ENCODE measurements at regions not wholly inside any gene's neighbourhood (a gene's known extent, or its start where the extent isn't known, plus 50 kb on each side); places are given as distances from the start of the nearest gene placed in this dataset.

DNA sequence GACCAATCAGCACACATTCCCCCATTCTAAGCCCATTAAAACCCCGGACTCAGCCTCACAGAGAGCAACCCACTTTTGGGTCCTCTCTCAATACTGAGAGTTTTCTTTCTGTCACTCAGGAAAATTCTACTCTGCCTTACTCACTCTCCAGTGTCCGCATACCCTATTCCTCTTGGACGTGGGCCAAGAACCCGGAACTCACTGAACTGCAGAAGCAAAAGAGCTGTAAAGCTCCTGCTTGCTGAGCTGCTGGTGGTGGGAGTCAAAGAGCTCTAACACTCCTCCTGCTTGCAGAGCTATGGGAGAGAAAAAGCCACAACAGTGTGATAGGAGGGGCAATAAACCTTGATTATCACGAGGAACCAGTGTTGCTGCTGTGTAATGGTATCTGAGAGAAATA is 386.9 kb downstream of the POM121L12 start:
- intact Hi-C loops (cut with micrococcal nuclease; ENCODE audit: unreplicated experiment): no loop called here
- Mint-ChIP-seq H3K9me3 (ENCODE audit: unreplicated experiment) (no peaks in the 10 kb centered on the region), H3K27me3 (ENCODE audit: insufficient read depth, unreplicated experiment) (no peaks in the 10 kb centered on the region), H3K4me1 (ENCODE audit: low read depth, unreplicated experiment) (no peaks in the 10 kb centered on the region), H3K36me3 (ENCODE audit: insufficient read depth, unreplicated experiment) (no peaks in the 10 kb centered on the region), H3K27ac (ENCODE audit: unreplicated experiment) (no peak overlapping the region), H3K4me3 (ENCODE audit: unreplicated experiment) (no peak overlapping the region)
- POLR2A ChIA-PET: no interaction called here
- Histone ChIP-seq H3K9me3 (no peaks in the 10 kb centered on the region), H3K4me3 (ENCODE audit: low read depth, low read length) (no peak overlapping the region), H3K36me3 (ENCODE audit: control insufficient read depth, insufficient read depth, low read length) (no peaks in the 10 kb centered on the region), H3K4me1 (no peaks in the 10 kb centered on the region), H3K27me3 (replicated peaks; ENCODE audit: control insufficient read depth, insufficient read depth, low read length) (no peaks in the 10 kb centered on the region)
- CTCF ChIA-PET: no interaction called here
- DNase-seq: no peak
- no TSS peak for BruUV-seq (replicated peaks)
- TF ChIP-seq, protein P1, sequence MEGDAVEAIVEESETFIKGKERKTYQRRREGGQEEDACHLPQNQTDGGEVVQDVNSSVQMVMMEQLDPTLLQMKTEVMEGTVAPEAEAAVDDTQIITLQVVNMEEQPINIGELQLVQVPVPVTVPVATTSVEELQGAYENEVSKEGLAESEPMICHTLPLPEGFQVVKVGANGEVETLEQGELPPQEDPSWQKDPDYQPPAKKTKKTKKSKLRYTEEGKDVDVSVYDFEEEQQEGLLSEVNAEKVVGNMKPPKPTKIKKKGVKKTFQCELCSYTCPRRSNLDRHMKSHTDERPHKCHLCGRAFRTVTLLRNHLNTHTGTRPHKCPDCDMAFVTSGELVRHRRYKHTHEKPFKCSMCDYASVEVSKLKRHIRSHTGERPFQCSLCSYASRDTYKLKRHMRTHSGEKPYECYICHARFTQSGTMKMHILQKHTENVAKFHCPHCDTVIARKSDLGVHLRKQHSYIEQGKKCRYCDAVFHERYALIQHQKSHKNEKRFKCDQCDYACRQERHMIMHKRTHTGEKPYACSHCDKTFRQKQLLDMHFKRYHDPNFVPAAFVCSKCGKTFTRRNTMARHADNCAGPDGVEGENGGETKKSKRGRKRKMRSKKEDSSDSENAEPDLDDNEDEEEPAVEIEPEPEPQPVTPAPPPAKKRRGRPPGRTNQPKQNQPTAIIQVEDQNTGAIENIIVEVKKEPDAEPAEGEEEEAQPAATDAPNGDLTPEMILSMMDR (IDR thresholded peaks at IDR 0.05; ENCODE audit: insufficient read depth in 1 of 2, low read depth in 1 of 2, low read length in 1 of 2, severe bottlenecking in 1 of 2, unreplicated experiment in 1 of 2): no peak

DNA sequence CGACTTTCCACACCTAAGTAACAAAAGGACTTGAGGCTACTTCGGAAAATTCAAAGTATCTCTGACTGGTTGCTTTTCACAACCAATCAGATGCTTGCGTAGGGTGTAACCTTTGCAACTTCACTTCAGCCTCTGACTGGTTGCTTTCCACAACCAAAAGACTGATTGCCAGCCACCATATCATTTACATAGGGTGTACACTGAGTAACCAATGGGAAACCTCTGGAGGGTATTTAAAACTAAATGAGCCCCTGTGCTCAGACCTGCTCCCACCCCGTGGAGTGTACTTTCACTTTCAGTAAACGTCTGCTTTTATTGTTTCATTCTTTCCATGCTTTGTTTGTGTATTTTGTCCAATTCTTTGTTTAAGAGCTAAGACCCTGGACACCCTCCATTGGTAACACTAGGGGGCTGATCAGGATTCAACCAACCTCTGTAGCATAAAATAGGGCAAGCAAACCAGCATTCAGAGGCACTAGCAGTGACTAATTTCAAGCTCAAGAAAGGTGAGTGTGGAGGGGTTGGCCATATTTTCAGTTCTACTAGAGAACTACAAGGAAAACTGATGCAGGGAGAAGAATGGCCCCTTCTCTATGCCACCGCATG is 390.8 kb downstream of the POM121L12 start:
- Histone ChIP-seq H3K4me3 (ENCODE audit: low read depth, low read length) (no peak overlapping the region), H3K36me3 (ENCODE audit: control insufficient read depth, insufficient read depth, low read length) (no peaks in the 10 kb centered on the region), H3K27me3 (replicated peaks; ENCODE audit: control insufficient read depth, insufficient read depth, low read length) (no peaks in the 10 kb centered on the region), H3K4me1 (no peaks in the 10 kb centered on the region), H3K9me3 (no peaks in the 10 kb centered on the region)
- no peak overlapping the region for H3K4me3 Mint-ChIP-seq (ENCODE audit: unreplicated experiment)
- BruUV-seq (replicated peaks): no TSS peak
- no peaks in the 10 kb centered on the region for H3K36me3 Mint-ChIP-seq (ENCODE audit: insufficient read depth, unreplicated experiment)
- H3K27me3 Mint-ChIP-seq (ENCODE audit: insufficient read depth, unreplicated experiment): no peaks in the 10 kb centered on the region
- TF ChIP-seq, protein P1 (IDR thresholded peaks at IDR 0.05; ENCODE audit: insufficient read depth in 1 of 2, low read depth in 1 of 2, low read length in 1 of 2, severe bottlenecking in 1 of 2, unreplicated experiment in 1 of 2): no peak
- ChIA-PET POLR2A (no interaction called here), CTCF (no interaction called here)
- no peaks in the 10 kb centered on the region for H3K4me1 Mint-ChIP-seq (ENCODE audit: low read depth, unreplicated experiment)
- no peaks in the 10 kb centered on the region for H3K9me3 Mint-ChIP-seq (ENCODE audit: unreplicated experiment)
- intact Hi-C loops (cut with micrococcal nuclease; ENCODE audit: unreplicated experiment): no loop called here
- H3K27ac Mint-ChIP-seq (ENCODE audit: unreplicated experiment): no peak overlapping the region
- DNase-seq: no peak

DNA sequence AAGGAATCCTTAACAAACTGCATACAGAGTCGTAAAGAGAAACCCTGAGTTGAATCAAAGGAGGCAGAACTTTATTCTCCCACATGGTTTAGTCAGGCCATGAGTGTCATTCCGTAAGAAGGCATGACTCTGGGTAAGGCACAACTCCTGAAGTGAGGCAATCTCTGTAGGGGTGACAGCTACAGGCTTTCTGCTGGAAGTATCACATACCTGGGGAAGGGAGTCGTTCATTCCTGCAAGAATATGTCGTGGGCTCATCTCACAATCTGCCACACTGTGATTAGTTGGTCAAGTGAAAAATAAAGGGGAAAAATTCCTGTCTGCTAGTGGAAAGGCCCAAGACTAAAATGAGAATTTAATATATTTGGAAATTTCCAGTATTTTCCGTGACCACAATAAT is 392.6 kb downstream of the POM121L12 start:
- Mint-ChIP-seq H3K36me3 (ENCODE audit: insufficient read depth, unreplicated experiment) (no peaks in the 10 kb centered on the region), H3K27ac (ENCODE audit: unreplicated experiment) (no peak overlapping the region), H3K4me3 (ENCODE audit: unreplicated experiment) (no peak overlapping the region), H3K4me1 (ENCODE audit: low read depth, unreplicated experiment) (no peaks in the 10 kb centered on the region), H3K9me3 (ENCODE audit: unreplicated experiment) (no peaks in the 10 kb centered on the region), H3K27me3 (ENCODE audit: insufficient read depth, unreplicated experiment) (no peaks in the 10 kb centered on the region)
- no TSS peak for BruUV-seq (replicated peaks)
- no peaks in the 10 kb centered on the region for H3K36me3 ChIP-seq (ENCODE audit: control insufficient read depth, insufficient read depth, low read length)
- no peak overlapping the region for H3K4me3 ChIP-seq (ENCODE audit: low read depth, low read length)
- H3K9me3 ChIP-seq: no peaks in the 10 kb centered on the region
- no peak for DNase-seq
- ChIA-PET POLR2A (no interaction called here), CTCF (no interaction called here)
- TF ChIP-seq, protein P1 (IDR thresholded peaks at IDR 0.05; ENCODE audit: insufficient read depth in 1 of 2, low read depth in 1 of 2, low read length in 1 of 2, severe bottlenecking in 1 of 2, unreplicated experiment in 1 of 2): no peak
- intact Hi-C loops (cut with micrococcal nuclease; ENCODE audit: unreplicated experiment): no loop called here
- H3K27me3 ChIP-seq (replicated peaks; ENCODE audit: control insufficient read depth, insufficient read depth, low read length): no peaks in the 10 kb centered on the region
- no peaks in the 10 kb centered on the region for H3K4me1 ChIP-seq

Data from Caco-2 (cell line).